ENCODE measurements at regions not wholly inside any gene's neighbourhood (a gene's known extent, or its start where the extent isn't known, plus 50 kb on each side); places are given as distances from the start of the nearest gene placed in this dataset.

DNA sequence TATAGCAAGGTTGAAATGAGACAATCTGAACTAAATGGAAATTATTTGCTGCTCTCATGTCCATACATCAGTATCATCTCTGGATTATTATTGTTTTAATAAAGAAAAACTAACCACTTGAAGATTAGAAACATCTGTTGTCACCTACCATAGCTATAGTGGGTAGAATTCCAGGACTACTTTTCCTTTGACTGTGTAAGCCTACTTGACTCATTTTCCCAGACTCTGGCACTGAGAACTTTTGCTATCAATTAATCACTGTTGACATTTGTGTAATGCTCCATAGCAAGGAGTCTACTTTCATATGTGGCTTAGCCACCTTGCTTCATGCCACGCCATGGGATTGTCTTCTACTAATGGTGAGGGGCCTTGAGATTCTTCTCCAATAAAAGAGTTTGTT, 59.9 kb upstream of the ARRDC3 start:
- DNase-seq (ENCODE audit: low read depth, low spot score): peak; percentile 73
- in situ Hi-C loops (cut with HindIII; ENCODE audit: low sequenced_read_pairs): no loop called here
- H3K4me3 ChIP-seq (ENCODE audit: low read depth, low read length): no peak overlapping the region
- TF ChIP-seq CTCF (IDR thresholded peaks at IDR 0.05; ENCODE audit: low read depth, low read length): no peak

GRCh38 chr5:91441082-91441481, 58.0 kb upstream of the ARRDC3 start:
- TF ChIP-seq CTCF (IDR thresholded peaks at IDR 0.05; ENCODE audit: low read depth, low read length): no peak
- in situ Hi-C loops (cut with HindIII; ENCODE audit: low sequenced_read_pairs): no loop called here
- DNase-seq (ENCODE audit: low read depth, low spot score): no peak
- no peak overlapping the region for H3K4me3 ChIP-seq (ENCODE audit: low read depth, low read length)

DNA sequence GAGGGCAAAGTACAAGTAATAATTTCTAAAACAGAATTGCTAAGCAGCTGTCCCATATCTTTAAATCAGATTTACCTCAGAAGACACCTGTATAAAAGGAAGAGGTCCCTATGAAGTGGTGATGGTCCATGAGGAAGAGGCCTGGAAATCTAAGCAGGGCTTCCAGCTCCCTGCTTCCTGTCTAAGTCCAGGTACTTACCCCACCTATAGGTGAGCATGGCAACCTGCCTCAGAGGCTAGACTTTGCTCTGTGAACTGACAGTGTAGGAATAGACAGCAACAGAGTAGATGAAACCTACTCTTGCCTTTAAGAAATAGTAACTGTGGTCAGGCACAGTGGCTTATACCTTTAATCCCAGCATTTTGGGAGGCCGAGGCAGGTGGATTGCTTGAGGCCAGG, 55.8 kb upstream of the ARRDC3 start:
- DNase-seq (ENCODE audit: low read depth, low spot score): no peak
- no peak overlapping the region for H3K4me3 ChIP-seq (ENCODE audit: low read depth, low read length)
- no peak for TF ChIP-seq CTCF (IDR thresholded peaks at IDR 0.05; ENCODE audit: low read depth, low read length)
- in situ Hi-C loops (cut with HindIII; ENCODE audit: low sequenced_read_pairs): no loop called here

- no peak for TF ChIP-seq CTCF (IDR thresholded peaks at IDR 0.05; ENCODE audit: low read depth, low read length)
- no peak for DNase-seq (ENCODE audit: low read depth, low spot score)
- in situ Hi-C loops (cut with HindIII; ENCODE audit: low sequenced_read_pairs): no loop called here
- H3K4me3 ChIP-seq (ENCODE audit: low read depth, low read length): no peak overlapping the region
These were observed 53.1 kb upstream of the ARRDC3 start for GRCh38 chr5:91436241-91436640.

DNA sequence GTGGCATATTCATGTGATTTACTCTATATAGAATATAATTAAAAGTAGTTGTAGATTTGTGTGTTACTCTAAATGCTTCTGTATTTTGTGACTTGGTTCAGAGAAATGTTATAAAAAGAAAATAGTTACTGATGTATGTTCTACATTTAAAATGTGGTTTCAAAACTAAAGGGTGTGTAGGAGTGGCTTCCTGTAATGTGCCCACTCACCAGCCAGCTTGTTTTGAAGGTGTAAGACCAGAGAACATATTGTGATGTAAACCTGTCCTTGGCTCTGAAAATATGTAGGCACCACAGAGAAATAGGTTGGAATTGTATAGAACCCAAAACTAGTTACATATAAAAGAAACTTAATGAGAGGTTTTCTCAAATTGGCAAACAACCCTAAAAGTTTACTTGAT, 51.2 kb upstream of the ARRDC3 start:
- DNase-seq (ENCODE audit: low read depth, low spot score): no peak
- TF ChIP-seq CTCF (IDR thresholded peaks at IDR 0.05; ENCODE audit: low read depth, low read length): no peak
- H3K4me3 ChIP-seq (ENCODE audit: low read depth, low read length): no peak overlapping the region
- in situ Hi-C loops (cut with HindIII; ENCODE audit: low sequenced_read_pairs): no loop called here

- TF ChIP-seq CTCF (IDR thresholded peaks at IDR 0.05; ENCODE audit: low read depth, low read length): no peak
- in situ Hi-C loops (cut with HindIII; ENCODE audit: low sequenced_read_pairs): no loop called here
- no peak overlapping the region for H3K4me3 ChIP-seq (ENCODE audit: low read depth, low read length)
- DNase-seq (ENCODE audit: low read depth, low spot score): no peak
These were observed 50.7 kb upstream of the ARRDC3 start for GRCh38 chr5:91433861-91434260.
